ENCODE measurements at regions not wholly inside any gene's neighbourhood (a gene's known extent, or its start where the extent isn't known, plus 50 kb on each side); places are given as distances from the start of the nearest gene placed in this dataset.

- no peak for DNase-seq (ENCODE audit: low spot score)
Observed at GRCh38 chr4:107164962-107165475, 128.9 kb upstream of the DKK2 start.

GRCh38 chr4:107156443-107156842, 120.3 kb upstream of the DKK2 start:
- DNase-seq (ENCODE audit: low spot score), result no peak

- no peak for DNase-seq (ENCODE audit: low spot score)
Observed at GRCh38 chr4:107155366-107155765, 119.3 kb upstream of the DKK2 start.

GRCh38 chr4:107153956-107154355, 117.8 kb upstream of the DKK2 start:
- DNase-seq (ENCODE audit: low spot score), result no peak

- DNase-seq (ENCODE audit: low spot score), result no peak
Observed at GRCh38 chr4:107153228-107153627, 117.1 kb upstream of the DKK2 start.

GRCh38 chr4:107151173-107151572, 115.1 kb upstream of the DKK2 start:
- DNase-seq (ENCODE audit: low spot score), result no peak

GRCh38 chr4:107148904-107149303, 112.8 kb upstream of the DKK2 start:
- DNase-seq (ENCODE audit: low spot score), result no peak

- DNase-seq (ENCODE audit: low spot score), result no peak
Observed at GRCh38 chr4:107147873-107148272, 111.8 kb upstream of the DKK2 start.

- DNase-seq (ENCODE audit: low spot score), result no peak
Observed at GRCh38 chr4:107138433-107138832, 102.3 kb upstream of the DKK2 start.

- no peak for DNase-seq (ENCODE audit: low spot score)
Observed at GRCh38 chr4:107133965-107134653, 98.0 kb upstream of the DKK2 start.

GRCh38 chr4:107131295-107131694, 95.2 kb upstream of the DKK2 start:
- DNase-seq (ENCODE audit: low spot score), result no peak

GRCh38 chr4:107130157-107130556, 94.0 kb upstream of the DKK2 start:
- DNase-seq (ENCODE audit: low spot score), result no peak

GRCh38 chr4:107129611-107130010, 93.5 kb upstream of the DKK2 start:
- DNase-seq (ENCODE audit: low spot score), result no peak

GRCh38 chr4:107129076-107129475, 93.0 kb upstream of the DKK2 start:
- DNase-seq (ENCODE audit: low spot score), result no peak

- DNase-seq (ENCODE audit: low spot score), result no peak
Observed at GRCh38 chr4:107128116-107128515, 92.0 kb upstream of the DKK2 start.

GRCh38 chr4:107125496-107125895, 89.4 kb upstream of the DKK2 start:
- DNase-seq (ENCODE audit: low spot score), result no peak

GRCh38 chr4:107122736-107123135, 86.6 kb upstream of the DKK2 start:
- DNase-seq (ENCODE audit: low spot score), result no peak

- no peak for DNase-seq (ENCODE audit: low spot score)
Observed at GRCh38 chr4:107120661-107121060, 84.5 kb upstream of the DKK2 start.

- no peak for DNase-seq (ENCODE audit: low spot score)
Observed at GRCh38 chr4:107117726-107118125, 81.6 kb upstream of the DKK2 start.

GRCh38 chr4:107115185-107115847, 79.2 kb upstream of the DKK2 start:
- DNase-seq (ENCODE audit: low spot score), result no peak

GRCh38 chr4:107114059-107114458, 77.9 kb upstream of the DKK2 start:
- DNase-seq (ENCODE audit: low spot score), result no peak

GRCh38 chr4:107098401-107098800, 62.3 kb upstream of the DKK2 start:
- DNase-seq (ENCODE audit: low spot score), result no peak

- no peak for DNase-seq (ENCODE audit: low spot score)
Observed at GRCh38 chr4:107094976-107095375, 58.9 kb upstream of the DKK2 start.

- DNase-seq (ENCODE audit: low spot score), result no peak
Observed at GRCh38 chr4:107094332-107094731, 58.2 kb upstream of the DKK2 start.
